Endodermal cell (in vitro differentiated cells): ENCODE measurements at regions not wholly inside any gene's neighbourhood (a gene's known extent, or its start where the extent isn't known, plus 50 kb on each side); places are given as distances from the start of the nearest gene placed in this dataset.

Experiments used
- DNase-seq: peaks from one replicate; pipeline ENCODE4 v3.0.0-alpha.2; 2017
- H3K27ac ChIP-seq: 2 replicates; pipeline ENCODE4 v1.5.1; 2013; ENCODE audit warnings: mild to moderate bottlenecking, low read depth, low read length, moderate library complexity
- H3K27me3 ChIP-seq: 2 replicates; pipeline ENCODE4 v1.6.1; 2013; ENCODE audit warnings: mild to moderate bottlenecking, low read length, moderate library complexity; ENCODE audit not compliant: insufficient read depth, control insufficient read depth, poor library complexity, severe bottlenecking
- H3K36me3 ChIP-seq: 2 replicates; pipeline ENCODE4 v1.7.0; 2013; ENCODE audit warnings: mild to moderate bottlenecking, low read length, moderate library complexity; ENCODE audit not compliant: control insufficient read depth, insufficient read depth
- H3K4me1 ChIP-seq: one replicate; pipeline ENCODE4 v1.7.0; 2013; ENCODE audit warnings: low read length; ENCODE audit not compliant: control insufficient read depth, insufficient read depth
- H3K4me3 ChIP-seq: 2 replicates; pipeline ENCODE4 v1.5.1; 2013; ENCODE audit warnings: mild to moderate bottlenecking, low read length, moderate library complexity
- H3K9ac ChIP-seq: 2 replicates; pipeline ENCODE4 v1.6.1; 2013; ENCODE audit warnings: mild to moderate bottlenecking, low read length, moderate library complexity; ENCODE audit not compliant: poor library complexity, severe bottlenecking; ENCODE audit errors: extremely low read depth
- H3K9me3 ChIP-seq: 2 replicates; pipeline ENCODE4 v1.6.1; 2013; ENCODE audit warnings: mild to moderate bottlenecking, low read length, moderate library complexity; ENCODE audit not compliant: control insufficient read depth
- H3K27ac Mint-ChIP-seq: 2 replicates; pipeline ENCODE4 v1.8.0; 2020; ENCODE audit warnings: mixed read lengths
- H3K27me3 Mint-ChIP-seq: 2 replicates; pipeline ENCODE4 v1.8.0; 2021; ENCODE audit warnings: mild to moderate bottlenecking, mixed read lengths; ENCODE audit not compliant: insufficient read depth
- H3K36me3 Mint-ChIP-seq: 2 replicates; pipeline ENCODE4 v1.8.0; 2020; ENCODE audit warnings: low read depth, mixed read lengths
- H3K4me1 Mint-ChIP-seq: 2 replicates; pipeline ENCODE4 v1.8.0; 2020; ENCODE audit warnings: mixed read lengths
- H3K4me3 Mint-ChIP-seq: 2 replicates; pipeline ENCODE4 v1.8.0; 2020; ENCODE audit warnings: mild to moderate bottlenecking, moderate library complexity, mixed read lengths
- H3K9me3 Mint-ChIP-seq: 2 replicates; pipeline ENCODE4 v1.8.0; 2020; ENCODE audit warnings: mild to moderate bottlenecking, mixed read lengths
- CTCF ChIP-seq: fragments of 200-600 bp; sonication (generic); conservative IDR thresholded peaks from 2 replicates; pipeline ENCODE4 v1.5.0; 2021; ENCODE audit warnings: antibody characterized with exemption, mild to moderate bottlenecking
- WGBS, 2 experiments: methylation state at CpG; one replicate each; pipeline versions ENCODE4 v1.1.5 to v1.1.7; 2013; ENCODE audit warnings: missing lambda C conversion rate in 2 of 2, mixed read lengths in 1 of 2; ENCODE audit not compliant: insufficient coverage in 1 of 2, insufficient read length in 1 of 2; 5-methylcytosine and 5-hydroxymethylcytosine counted together

GRCh38 chr6:93008375-93008774, 411.0 kb downstream of the EPHA7 start:
- Histone ChIP-seq H3K9ac (no peak overlapping the region), H3K4me3 (no peak overlapping the region), H3K36me3 (no peaks in the 10 kb centered on the region), H3K4me1 (no peaks in the 10 kb centered on the region), H3K9me3 (no peaks in the 10 kb centered on the region), H3K27me3 (no peaks in the 10 kb centered on the region), H3K27ac (no peak overlapping the region)
- Mint-ChIP-seq H3K27ac (no peak overlapping the region), H3K4me1 (peaks cover 6% of the 10 kb centered on the region), H3K4me3 (no peak overlapping the region), H3K36me3 (no peaks in the 10 kb centered on the region), H3K9me3 (no peaks in the 10 kb centered on the region), H3K27me3 (no peaks in the 10 kb centered on the region)
- TF ChIP-seq CTCF, result no peak
- DNase-seq, result no peak

GRCh38 chr6:92989656-92990055, 429.7 kb downstream of the EPHA7 start:
- H3K4me1 Mint-ChIP-seq, result no peaks in the 10 kb centered on the region
- Histone ChIP-seq H3K9ac (no peak overlapping the region), H3K27ac (no peak overlapping the region), H3K9me3 (no peaks in the 10 kb centered on the region), H3K36me3 (no peaks in the 10 kb centered on the region), H3K4me3 (no peak overlapping the region), H3K27me3 (no peaks in the 10 kb centered on the region), H3K4me1 (no peaks in the 10 kb centered on the region)
- H3K4me3 Mint-ChIP-seq, result no peak overlapping the region
- H3K36me3 Mint-ChIP-seq, result no peaks in the 10 kb centered on the region
- peaks cover 3% of the 10 kb centered on the region for H3K9me3 Mint-ChIP-seq
- 78 to 88% methylated on average over 2 to 3 of the region's 3 CpGs for WGBS, 2 experiments
- no peak overlapping the region for H3K27ac Mint-ChIP-seq
- no peak for DNase-seq
- no peaks in the 10 kb centered on the region for H3K27me3 Mint-ChIP-seq
- no peak for TF ChIP-seq CTCF

- Mint-ChIP-seq H3K9me3 (peaks cover 4% of the 10 kb centered on the region), H3K27me3 (no peaks in the 10 kb centered on the region), H3K36me3 (no peaks in the 10 kb centered on the region), H3K27ac (no peak overlapping the region), H3K4me1 (no peaks in the 10 kb centered on the region), H3K4me3 (no peak overlapping the region)
- DNase-seq, result no peak
- Histone ChIP-seq H3K9ac (no peak overlapping the region), H3K4me1 (no peaks in the 10 kb centered on the region), H3K4me3 (no peak overlapping the region), H3K27ac (no peak overlapping the region), H3K9me3 (no peaks in the 10 kb centered on the region), H3K27me3 (no peaks in the 10 kb centered on the region), H3K36me3 (no peaks in the 10 kb centered on the region)
- TF ChIP-seq CTCF, result no peak
- 94 to 100% methylated on average over 1 to 2 of the region's 2 CpGs for WGBS, 2 experiments
Observed at GRCh38 chr6:92979281-92979680, 440.1 kb downstream of the EPHA7 start.
